GM23338 (cell line): ENCODE measurements at regions not wholly inside any gene's neighbourhood (a gene's known extent, or its start where the extent isn't known, plus 50 kb on each side); places are given as distances from the start of the nearest gene placed in this dataset.

Source experiments
- EZH2 ChIP-seq: fragments of 200-600 bp; sonication (generic); IDR thresholded peaks from one replicate; pipeline ENCODE4 v1.8.0; 2017; ENCODE audit warnings: antibody characterized with exemption, mild to moderate bottlenecking, low read depth; ENCODE audit not compliant: unreplicated experiment
- EZH2phosphoT487 ChIP-seq: fragments of 200-600 bp; sonication (generic); IDR thresholded peaks from one replicate; pipeline ENCODE4 v1.8.1; 2018; ENCODE audit warnings: antibody characterized with exemption; ENCODE audit not compliant: unreplicated experiment
- JUNB ChIP-seq: IDR thresholded peaks from one replicate; pipeline ENCODE4 v1.6.1; 2016; ENCODE audit warnings: antibody characterized with exemption; ENCODE audit not compliant: unreplicated experiment
- NANOG ChIP-seq: IDR thresholded peaks from 2 replicates; pipeline ENCODE4 v1.6.1; 2016; ENCODE audit warnings: antibody characterized with exemption, borderline replicate concordance
- POLR2AphosphoS5 ChIP-seq: IDR thresholded peaks from 2 replicates; pipeline ENCODE4 v1.6.1; 2016; ENCODE audit warnings: antibody characterized with exemption, low read depth
- TF ChIP-seq, protein P1 (sequence below), 2 experiments: fragments of 200-600 bp in 1 of 2; sonication (generic) in 1 of 2; conservative IDR thresholded peaks; 2 replicates each; pipeline versions ENCODE4 v1.5.1 to v1.6.1; 2016 to 2017; ENCODE audit warnings: antibody characterized with exemption in 2 of 2, low read depth in 2 of 2, mild to moderate bottlenecking in 2 of 2, moderate library complexity in 1 of 2
- TF ChIP-seq, protein P2 (sequence below): IDR thresholded peaks from one replicate; pipeline ENCODE4 v1.6.1; 2018; ENCODE audit warnings: antibody characterized with exemption; ENCODE audit not compliant: unreplicated experiment

DNA sequence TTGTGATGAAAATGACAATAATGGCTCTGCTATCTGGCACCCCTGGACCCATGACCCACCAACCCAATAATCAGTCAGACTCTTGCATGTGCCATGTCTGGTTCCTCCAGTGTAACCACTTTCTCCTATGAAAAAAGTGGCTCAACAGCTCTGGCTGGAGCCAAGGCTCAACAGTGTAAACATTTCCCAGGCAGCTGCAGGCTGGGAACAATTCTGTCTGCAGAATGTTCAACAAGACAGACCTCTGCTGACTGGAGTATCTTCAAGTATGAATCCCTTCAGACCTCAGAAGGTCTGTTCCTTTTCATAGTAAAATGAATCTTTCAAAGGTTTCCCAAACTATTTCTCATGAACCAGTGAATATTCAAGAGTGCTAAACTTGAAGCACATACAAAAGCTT, 410.1 kb upstream of the HTR2A start:
- TF ChIP-seq, protein P1, sequence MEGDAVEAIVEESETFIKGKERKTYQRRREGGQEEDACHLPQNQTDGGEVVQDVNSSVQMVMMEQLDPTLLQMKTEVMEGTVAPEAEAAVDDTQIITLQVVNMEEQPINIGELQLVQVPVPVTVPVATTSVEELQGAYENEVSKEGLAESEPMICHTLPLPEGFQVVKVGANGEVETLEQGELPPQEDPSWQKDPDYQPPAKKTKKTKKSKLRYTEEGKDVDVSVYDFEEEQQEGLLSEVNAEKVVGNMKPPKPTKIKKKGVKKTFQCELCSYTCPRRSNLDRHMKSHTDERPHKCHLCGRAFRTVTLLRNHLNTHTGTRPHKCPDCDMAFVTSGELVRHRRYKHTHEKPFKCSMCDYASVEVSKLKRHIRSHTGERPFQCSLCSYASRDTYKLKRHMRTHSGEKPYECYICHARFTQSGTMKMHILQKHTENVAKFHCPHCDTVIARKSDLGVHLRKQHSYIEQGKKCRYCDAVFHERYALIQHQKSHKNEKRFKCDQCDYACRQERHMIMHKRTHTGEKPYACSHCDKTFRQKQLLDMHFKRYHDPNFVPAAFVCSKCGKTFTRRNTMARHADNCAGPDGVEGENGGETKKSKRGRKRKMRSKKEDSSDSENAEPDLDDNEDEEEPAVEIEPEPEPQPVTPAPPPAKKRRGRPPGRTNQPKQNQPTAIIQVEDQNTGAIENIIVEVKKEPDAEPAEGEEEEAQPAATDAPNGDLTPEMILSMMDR (conservative IDR thresholded peaks at IDR 0.05; ENCODE audit: low read depth in 2 of 2): no peak
- TF ChIP-seq EZH2: no peak
- TF ChIP-seq, protein P2, sequence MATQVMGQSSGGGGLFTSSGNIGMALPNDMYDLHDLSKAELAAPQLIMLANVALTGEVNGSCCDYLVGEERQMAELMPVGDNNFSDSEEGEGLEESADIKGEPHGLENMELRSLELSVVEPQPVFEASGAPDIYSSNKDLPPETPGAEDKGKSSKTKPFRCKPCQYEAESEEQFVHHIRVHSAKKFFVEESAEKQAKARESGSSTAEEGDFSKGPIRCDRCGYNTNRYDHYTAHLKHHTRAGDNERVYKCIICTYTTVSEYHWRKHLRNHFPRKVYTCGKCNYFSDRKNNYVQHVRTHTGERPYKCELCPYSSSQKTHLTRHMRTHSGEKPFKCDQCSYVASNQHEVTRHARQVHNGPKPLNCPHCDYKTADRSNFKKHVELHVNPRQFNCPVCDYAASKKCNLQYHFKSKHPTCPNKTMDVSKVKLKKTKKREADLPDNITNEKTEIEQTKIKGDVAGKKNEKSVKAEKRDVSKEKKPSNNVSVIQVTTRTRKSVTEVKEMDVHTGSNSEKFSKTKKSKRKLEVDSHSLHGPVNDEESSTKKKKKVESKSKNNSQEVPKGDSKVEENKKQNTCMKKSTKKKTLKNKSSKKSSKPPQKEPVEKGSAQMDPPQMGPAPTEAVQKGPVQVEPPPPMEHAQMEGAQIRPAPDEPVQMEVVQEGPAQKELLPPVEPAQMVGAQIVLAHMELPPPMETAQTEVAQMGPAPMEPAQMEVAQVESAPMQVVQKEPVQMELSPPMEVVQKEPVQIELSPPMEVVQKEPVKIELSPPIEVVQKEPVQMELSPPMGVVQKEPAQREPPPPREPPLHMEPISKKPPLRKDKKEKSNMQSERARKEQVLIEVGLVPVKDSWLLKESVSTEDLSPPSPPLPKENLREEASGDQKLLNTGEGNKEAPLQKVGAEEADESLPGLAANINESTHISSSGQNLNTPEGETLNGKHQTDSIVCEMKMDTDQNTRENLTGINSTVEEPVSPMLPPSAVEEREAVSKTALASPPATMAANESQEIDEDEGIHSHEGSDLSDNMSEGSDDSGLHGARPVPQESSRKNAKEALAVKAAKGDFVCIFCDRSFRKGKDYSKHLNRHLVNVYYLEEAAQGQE: no peak
- no peak for TF ChIP-seq POLR2AphosphoS5
- TF ChIP-seq JUNB: no peak
- TF ChIP-seq EZH2phosphoT487: no peak
- no peak for TF ChIP-seq NANOG
